ENCODE measurements at regions not wholly inside any gene's neighbourhood (a gene's known extent, or its start where the extent isn't known, plus 50 kb on each side); places are given as distances from the start of the nearest gene placed in this dataset.

GRCh38 chr1:218686258-218686657 is 341.1 kb downstream of the TGFB2 start:
- DNase-seq, result no peak

DNA sequence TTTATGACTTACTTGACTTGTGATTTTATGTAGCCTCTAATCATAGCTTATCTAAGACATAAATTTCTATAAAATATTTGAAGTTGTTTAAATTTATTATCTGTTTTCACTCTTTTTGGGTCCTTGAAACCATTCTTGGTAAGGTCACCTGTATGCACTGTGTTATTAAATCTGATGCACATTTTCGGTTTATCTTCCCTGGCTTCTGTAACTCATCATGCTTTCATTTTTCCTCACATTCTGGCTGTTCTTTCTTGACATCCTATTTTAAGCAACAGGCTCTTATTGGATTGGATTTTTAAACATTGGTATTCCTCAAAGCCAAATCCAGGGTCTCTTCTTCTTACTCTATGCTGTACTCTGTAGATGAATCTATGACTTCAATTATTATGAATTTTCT is 341.6 kb downstream of the TGFB2 start:
- no peak for DNase-seq

DNA sequence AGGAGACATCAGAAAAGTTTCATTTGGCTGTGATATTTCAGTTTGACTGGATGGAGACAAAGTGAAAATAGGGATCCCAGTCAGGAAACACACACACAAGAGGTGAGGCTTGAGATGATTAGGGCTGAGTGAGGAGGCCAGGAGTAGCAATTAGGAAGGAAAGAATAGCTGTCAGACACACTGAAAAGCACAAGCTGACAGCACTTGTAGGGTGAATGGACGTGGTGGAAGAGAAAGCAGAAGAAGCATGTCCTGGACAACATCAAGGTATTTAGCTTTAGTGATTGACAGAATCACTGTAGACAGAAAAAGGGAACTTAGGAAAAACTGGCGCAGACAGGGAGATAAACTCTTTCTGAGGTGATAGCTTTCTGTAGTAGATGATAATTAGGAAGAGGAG is 347.7 kb downstream of the TGFB2 start:
- DNase-seq, result no peak

DNA sequence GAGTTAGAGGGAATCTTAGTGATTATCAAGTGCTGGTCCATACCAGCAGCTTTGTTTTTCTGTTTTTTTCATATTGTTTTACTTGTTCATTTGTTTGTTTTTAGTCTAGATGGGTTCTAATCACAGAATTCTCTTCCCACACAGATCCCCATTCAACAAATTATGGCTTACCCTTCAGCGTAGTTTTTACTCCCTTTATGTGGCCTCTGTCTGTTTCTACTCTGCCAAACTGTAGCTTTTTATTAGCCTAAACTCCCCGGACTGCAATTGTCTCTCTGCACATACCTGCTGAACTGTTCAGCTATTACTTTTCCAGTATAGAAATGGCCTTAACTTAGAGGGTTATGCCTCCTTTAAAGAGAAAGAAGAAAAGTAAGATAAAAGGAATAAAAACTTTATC is 348.5 kb downstream of the TGFB2 start:
- no peak for DNase-seq

GRCh38 chr1:218694085-218694484 is 348.9 kb downstream of the TGFB2 start:
- DNase-seq, result no peak

DNA sequence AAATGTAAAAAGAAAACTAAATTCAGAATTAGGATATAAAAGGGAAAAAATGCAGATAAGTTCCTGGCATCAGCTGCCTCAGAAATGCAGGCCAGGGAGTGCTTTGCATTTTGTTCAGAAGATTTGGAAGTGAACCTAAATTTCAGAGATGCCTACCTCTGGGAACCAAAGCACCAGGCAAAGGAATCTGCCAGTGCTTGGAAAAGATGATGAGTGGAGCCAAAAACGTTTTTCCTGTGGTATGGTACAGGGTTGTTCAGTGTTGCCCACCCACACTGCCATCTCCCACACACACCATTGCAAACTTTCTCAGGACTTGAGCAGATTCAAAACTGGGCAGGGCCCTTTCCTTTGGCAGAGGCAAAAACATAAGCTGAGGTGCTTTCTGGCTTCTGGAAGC is 349.5 kb downstream of the TGFB2 start:
- DNase-seq, result no peak

GRCh38 chr1:218695525-218695924 is 350.4 kb downstream of the TGFB2 start:
- DNase-seq, result no peak

GRCh38 chr1:218698141-218698540 is 353.0 kb downstream of the TGFB2 start:
- no peak for DNase-seq

DNA sequence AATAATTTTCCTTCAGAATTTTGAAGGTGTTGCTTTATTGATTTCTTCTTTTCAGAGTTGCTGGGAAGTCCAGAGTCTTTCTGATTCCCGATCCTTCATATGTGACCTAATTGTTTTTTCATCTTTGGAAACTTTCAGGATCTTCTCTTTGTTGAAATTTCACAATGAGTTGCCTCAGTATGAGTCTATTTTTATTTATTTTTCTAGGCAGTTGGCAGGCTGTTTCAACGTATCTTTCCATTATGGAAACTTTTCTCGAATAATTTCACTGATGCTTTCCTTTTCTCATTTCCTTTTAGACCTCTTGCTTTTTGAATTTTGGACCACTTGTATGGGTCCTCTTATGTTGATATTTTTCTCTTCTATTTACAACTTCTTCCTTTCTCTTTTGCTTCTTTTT is 354.3 kb downstream of the TGFB2 start:
- DNase-seq, result no peak

DNA sequence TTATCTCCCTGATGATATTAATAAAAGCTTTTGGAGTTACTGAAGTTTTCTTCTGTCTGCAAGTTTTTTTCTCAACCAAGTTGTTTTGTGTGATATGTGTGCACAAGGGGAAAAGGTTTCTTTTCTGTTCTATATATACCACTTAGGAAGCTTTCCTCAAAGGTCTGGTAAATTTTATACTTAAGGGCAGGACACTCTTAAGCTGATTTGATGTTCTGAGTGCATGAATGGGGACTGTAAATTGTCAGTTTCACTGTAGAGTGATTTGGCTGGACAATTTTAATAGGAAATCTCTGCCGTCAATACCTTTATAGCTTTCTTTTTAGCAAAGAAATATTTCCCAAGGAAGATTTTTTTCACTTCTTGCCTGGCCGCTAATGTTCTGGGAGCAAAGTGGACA is 354.7 kb downstream of the TGFB2 start:
- no peak for DNase-seq

- DNase-seq, result no peak
Measured at GRCh38 chr1:218700666-218701065, 355.5 kb downstream of the TGFB2 start.

DNA sequence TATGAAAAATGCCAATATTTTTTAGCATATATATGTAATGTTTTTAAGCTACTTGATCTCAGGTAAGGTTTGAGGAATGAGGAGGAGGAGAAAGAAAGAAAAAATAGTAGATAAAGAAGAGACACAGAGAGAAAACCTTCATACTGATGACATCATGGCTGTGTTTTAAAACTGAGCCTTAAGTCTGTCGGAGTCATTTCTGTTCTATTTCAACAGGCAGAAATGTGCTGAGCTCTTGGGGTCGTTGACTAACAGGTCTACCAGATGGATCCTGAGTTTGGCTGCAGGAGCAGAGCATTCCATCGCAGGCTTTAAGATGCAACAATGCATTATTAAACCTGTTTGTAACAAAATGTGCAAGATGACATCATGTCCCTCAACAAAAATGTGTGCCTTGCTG is 356.0 kb downstream of the TGFB2 start:
- DNase-seq, result no peak

GRCh38 chr1:218702775-218703174 is 357.6 kb downstream of the TGFB2 start:
- no peak for DNase-seq

DNA sequence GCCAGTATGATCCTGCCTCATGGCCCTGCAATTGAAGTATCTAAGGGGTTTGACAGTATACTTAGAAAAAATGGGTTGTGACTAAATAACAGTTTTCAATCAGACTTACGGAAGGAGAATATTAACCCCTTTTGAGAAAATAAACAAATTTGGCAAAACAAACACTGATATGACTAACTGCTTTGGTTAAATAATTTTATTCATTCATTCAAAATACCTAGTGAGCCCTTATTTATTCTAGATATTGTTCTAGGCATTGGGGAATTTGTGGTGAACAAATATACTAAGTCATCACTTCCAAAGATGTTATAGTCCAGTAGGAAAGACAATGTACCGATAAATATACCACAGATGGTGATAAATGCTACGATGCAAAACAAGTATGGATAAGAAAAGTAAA is 358.7 kb downstream of the TGFB2 start:
- no peak for DNase-seq

- DNase-seq, result no peak
Measured at GRCh38 chr1:218705391-218705790, 360.3 kb downstream of the TGFB2 start.

GRCh38 chr1:218705911-218706893 is 361.1 kb downstream of the TGFB2 start:
- no peak for DNase-seq

GRCh38 chr1:218711001-218711400 is 365.9 kb downstream of the TGFB2 start:
- DNase-seq, result no peak

DNA sequence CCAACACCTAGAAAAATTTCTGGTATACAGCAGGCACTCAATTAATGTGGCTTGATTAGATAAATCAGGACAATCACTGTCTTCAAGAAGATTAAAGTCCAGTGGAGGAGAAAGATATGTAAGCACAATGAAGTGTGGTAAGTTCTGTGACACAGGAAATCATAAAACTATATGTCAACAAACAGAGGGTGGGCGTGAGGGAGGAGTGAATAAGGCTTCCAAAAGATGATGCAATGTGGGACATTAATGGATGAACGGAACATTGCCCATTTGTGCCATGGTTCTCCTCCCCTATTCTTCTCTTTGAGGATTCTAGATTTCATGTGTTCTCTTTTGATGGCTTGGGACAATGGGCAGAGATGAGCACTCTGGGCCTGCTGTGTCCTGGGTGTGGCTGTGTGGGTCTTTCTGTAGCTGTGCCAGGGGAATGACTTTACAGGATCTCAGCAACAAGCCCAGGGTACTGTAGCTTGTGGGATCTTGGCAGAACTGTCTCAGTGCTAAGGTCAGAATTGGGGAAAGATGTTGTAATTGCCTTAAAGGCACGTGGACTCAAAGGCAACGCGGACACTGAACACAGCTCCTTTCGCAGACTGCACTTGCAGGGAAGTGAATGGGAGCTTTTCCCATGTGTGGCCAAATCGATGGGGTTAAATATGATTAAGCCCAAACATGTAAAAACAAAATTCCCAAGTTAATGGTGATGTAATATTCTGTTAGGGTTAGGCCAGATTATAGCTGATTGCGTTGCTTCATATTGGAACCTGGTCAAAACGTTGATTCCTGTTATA is 366.9 kb downstream of the TGFB2 start:
- no peak for DNase-seq

- no peak for DNase-seq
Measured at GRCh38 chr1:218712677-218713076, 367.5 kb downstream of the TGFB2 start.

GRCh38 chr1:218715961-218716669 is 371.0 kb downstream of the TGFB2 start:
- no peak for DNase-seq

- no peak for DNase-seq
Measured at GRCh38 chr1:218717575-218717974, 372.4 kb downstream of the TGFB2 start.

GRCh38 chr1:218718206-218718605 is 373.1 kb downstream of the TGFB2 start:
- DNase-seq, result no peak

DNA sequence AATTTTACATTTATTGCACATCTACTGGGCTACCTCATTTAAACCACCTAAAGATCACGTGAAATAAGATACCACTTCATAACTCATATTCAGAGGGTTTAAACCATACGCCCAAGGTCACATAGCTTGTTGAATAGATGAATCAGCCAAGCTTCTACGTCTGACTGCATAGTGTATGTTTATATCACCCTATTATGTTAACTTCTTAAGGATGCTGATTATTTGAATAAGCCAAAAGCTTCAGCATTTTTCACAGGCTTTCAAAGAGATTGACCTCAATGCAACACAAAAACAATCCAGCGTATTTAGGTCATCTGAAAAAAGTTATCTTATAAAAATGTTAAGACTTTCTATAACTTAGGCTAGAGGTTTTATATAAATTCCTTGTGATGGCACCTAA is 373.8 kb downstream of the TGFB2 start:
- no peak for DNase-seq

Measured in bone marrow (tissue), 2 donors.